GM12878 (cell line): ENCODE measurements at regions not wholly inside any gene's neighbourhood (a gene's known extent, or its start where the extent isn't known, plus 50 kb on each side); places are given as distances from the start of the nearest gene placed in this dataset.

Experiments
- ATAC-seq: fragments of 200-7000 bp; cut with Tn5 transposase; 3 replicates; pipeline ENCODE4 v1.9.1; 2020; ENCODE audit warnings: mild to moderate bottlenecking, moderate library complexity
- BruUV-seq: library from RNA; stranded (reverse); fragments of 400-500 nt; replicated peaks from 2 replicates; lab custom pipeline; 2021; lab: Mats Ljungman, UMichigan
- CTCF ChIA-PET: fragments of 300-600 bp; sonication (Branson Sonifier 250); formaldehyde crosslinking; extraction: SDS; loops from one replicate; lab custom pipeline; 2021; ENCODE audit warnings: inconsistent platforms; lab: Yijun Ruan, JAX
- POLR2A ChIA-PET: fragments of 350-600 bp; formaldehyde crosslinking; extraction: SDS; loops from one replicate; lab custom pipeline; 2021; ENCODE audit warnings: inconsistent platforms; lab: Charles Lee
- RAD21 ChIA-PET: fragments of 300-600 bp; sonication (Branson Sonifier 250); formaldehyde crosslinking; loops from one replicate; lab custom pipeline; 2023; ENCODE audit warnings: antibody characterized with exemption; ENCODE audit not compliant: unreplicated experiment; lab: Charles Lee
- SMC1A ChIA-PET: fragments of 300-600 bp; sonication (Branson Sonifier 250); formaldehyde crosslinking; loops from one replicate; lab custom pipeline; 2023; ENCODE audit not compliant: unreplicated experiment, uncharacterized antibody; lab: Charles Lee
- DNase-seq: peaks from one replicate; pipeline ENCODE4 v3.0.0-alpha.2; 2011; ENCODE audit warnings: low read depth, low spot score
- FAIRE-seq: peaks from 3 replicates; lab custom pipeline; 2011; peaks lifted over from hg19 to GRCh38; lab: Jason Lieb, UNC
- H2AFZ ChIP-seq: 2 replicates; pipeline ENCODE4 v1.6.0; 2011; ENCODE audit warnings: low read depth, low read length, control low read depth; ENCODE audit not compliant: control insufficient read depth
- H3K27ac ChIP-seq: 2 replicates; pipeline ENCODE4 v1.5.1; 2011; ENCODE audit warnings: control low read depth; ENCODE audit not compliant: control insufficient read depth, insufficient read depth
- H3K27me3 ChIP-seq, 2 experiments: replicated peaks in 1 of 2; 2 replicates each; pipeline versions ENCODE4 v1.6.0 to v1.6.1; 2011; ENCODE audit warnings: low read length in 1 of 2; ENCODE audit not compliant: control insufficient read depth in 2 of 2, insufficient read depth in 2 of 2
- H3K36me3 ChIP-seq, 2 experiments: 2 replicates each; pipeline ENCODE4 v1.5.1; 2011; ENCODE audit warnings: low read length in 1 of 2; ENCODE audit not compliant: control insufficient read depth in 2 of 2, insufficient read depth in 2 of 2
- H3K4me1 ChIP-seq: 2 replicates; pipeline ENCODE4 v1.6.1; 2011; ENCODE audit warnings: mild to moderate bottlenecking, low read length, moderate library complexity, mixed read lengths; ENCODE audit not compliant: control insufficient read depth, insufficient read depth
- H3K4me2 ChIP-seq: 2 replicates; pipeline ENCODE4 v1.6.0; 2011; ENCODE audit warnings: control low read depth; ENCODE audit not compliant: control insufficient read depth, insufficient read depth
- H3K4me3 ChIP-seq: fragments of 200-600 bp; sonication (generic); 2 replicates; pipeline ENCODE4 v1.5.1; 2016
- H3K79me2 ChIP-seq: 2 replicates; pipeline ENCODE4 v1.6.0; 2011; ENCODE audit warnings: low read length; ENCODE audit not compliant: control insufficient read depth, insufficient read depth
- H3K9ac ChIP-seq: 2 replicates; pipeline ENCODE4 v1.8.0; 2011; ENCODE audit warnings: low read length, control low read depth, mixed read lengths; ENCODE audit not compliant: control insufficient read depth, insufficient read depth
- H3K9me3 ChIP-seq: replicated peaks from 3 replicates; pipeline ENCODE4 v1.5.1; 2011; ENCODE audit warnings: mild to moderate bottlenecking, low read length; ENCODE audit not compliant: control insufficient read depth, insufficient read depth
- H4K20me1 ChIP-seq: 2 replicates; pipeline ENCODE4 v1.6.0; 2011; ENCODE audit not compliant: control insufficient read depth, insufficient read depth
- BRCA1 ChIP-seq: IDR thresholded peaks from 2 replicates; pipeline ENCODE4 v1.6.1; 2011; ENCODE audit warnings: low read depth, low read length, improper control_type of control experiment
- CHD2 ChIP-seq: IDR thresholded peaks from 2 replicates; pipeline ENCODE4 v1.6.1; 2011; ENCODE audit warnings: low read depth, low read length, improper control_type of control experiment, borderline replicate concordance
- JUND ChIP-seq: IDR thresholded peaks from 2 replicates; pipeline ENCODE4 v1.6.1; 2012; ENCODE audit warnings: low read depth, mild to moderate bottlenecking, low read length, improper control_type of control experiment, moderate library complexity
- LARP7 ChIP-seq: fragments of 450-650 bp; IDR thresholded peaks from 2 replicates; pipeline ENCODE4 v1.6.1; 2017; ENCODE audit warnings: mild to moderate bottlenecking
- RUNX3 ChIP-seq: IDR thresholded peaks from 2 replicates; pipeline ENCODE4 v1.6.1; 2012; ENCODE audit warnings: low read length, inconsistent platforms
- SMARCA5 ChIP-seq: fragments of 450-650 bp; IDR thresholded peaks from 2 replicates; pipeline ENCODE4 v1.6.1; 2017; ENCODE audit warnings: mild to moderate bottlenecking
- SPI1 ChIP-seq: IDR thresholded peaks from 2 replicates; pipeline ENCODE4 v1.6.1; 2011; ENCODE audit warnings: low read depth, mild to moderate bottlenecking, low read length, moderate library complexity, borderline replicate concordance; ENCODE audit not compliant: insufficient read depth
- TCF7 ChIP-seq: IDR thresholded peaks from 2 replicates; pipeline ENCODE4 v1.6.1; 2014; ENCODE audit warnings: antibody characterized with exemption, borderline replicate concordance
- WRNIP1 ChIP-seq: IDR thresholded peaks from 2 replicates; pipeline ENCODE4 v1.6.1; 2011; ENCODE audit warnings: low read depth, low read length, improper control_type of control experiment, borderline replicate concordance
- WGBS: methylation state at CpG from one replicate; pipeline ENCODE4 v1.1.6; 2016; ENCODE audit warnings: low lambda C conversion rate; ENCODE audit not compliant: insufficient replicate concordance, insufficient coverage; ENCODE audit errors: missing lambda C conversion rate; 5-methylcytosine and 5-hydroxymethylcytosine counted together
- in situ Hi-C: fragments of 300-500 bp; cut with MboI; formaldehyde crosslinking; loops from 9 replicates; pipeline ENCODE4 v1.14.3; 2018; ENCODE audit warnings: mixed read lengths
- intact Hi-C: fragments of 100-400 bp; cut with micrococcal nuclease; formaldehyde crosslinking; loops from one replicate; pipeline ENCODE4 v1.14.2; 2022; ENCODE audit not compliant: unreplicated experiment
- TF ChIP-seq, protein P1 (sequence below): fragments of 450-650 bp; conservative IDR thresholded peaks from 2 replicates; pipeline ENCODE4 v1.6.1; 2017; ENCODE audit warnings: mild to moderate bottlenecking, moderate library complexity
- TF ChIP-seq, protein P2 (sequence below): fragments of 450-650 bp; IDR thresholded peaks from 2 replicates; pipeline ENCODE4 v1.6.1; 2017; ENCODE audit warnings: mild to moderate bottlenecking, moderate library complexity
- TF ChIP-seq, protein P3 (sequence below): IDR thresholded peaks from 2 replicates; pipeline ENCODE4 v1.6.1; 2012; ENCODE audit warnings: low read depth, low read length, improper control_type of control experiment
- TF ChIP-seq, protein P4 (sequence below): fragments of 450-650 bp; IDR thresholded peaks from 2 replicates; pipeline ENCODE4 v1.6.1; 2017; ENCODE audit warnings: mild to moderate bottlenecking

DNA sequence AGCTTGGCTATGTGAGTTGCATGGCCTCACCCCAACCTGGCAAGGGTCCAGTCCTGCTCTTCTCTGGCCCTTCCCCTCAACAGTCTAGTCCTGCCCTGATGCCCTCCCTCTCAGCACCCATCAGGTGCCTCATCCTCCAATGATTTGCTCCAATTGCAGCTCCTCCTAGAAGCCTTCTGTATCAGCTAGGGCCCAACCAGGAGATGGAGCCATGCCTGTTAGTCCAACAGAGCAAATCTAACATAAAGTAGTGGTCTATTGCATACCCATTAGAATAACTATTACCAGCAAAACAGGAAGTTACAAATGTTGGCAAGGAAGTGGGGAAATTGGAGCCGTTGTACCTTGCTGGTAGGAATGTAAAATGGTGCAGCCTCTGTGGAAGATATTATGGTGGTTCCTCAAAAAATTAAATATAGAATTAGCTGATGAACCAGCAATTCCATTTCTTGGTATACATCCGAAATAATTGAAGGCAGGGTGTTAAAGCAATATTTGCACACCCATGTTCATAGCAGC is 163.5 kb downstream of the VRK1 start:
- Histone ChIP-seq H3K4me2 (no peak overlapping the region), H2AFZ (no peak overlapping the region), H3K9ac (no peak overlapping the region), H3K4me1 (no peaks in the 10 kb centered on the region), H3K79me2 (no peaks in the 10 kb centered on the region), H3K27me3 (no peaks in the 10 kb centered on the region), H3K4me3 (no peak overlapping the region), H4K20me1 (no peaks in the 10 kb centered on the region), H3K9me3 (no peaks in the 10 kb centered on the region), H3K36me3 (no peaks in the 10 kb centered on the region), H3K27ac (no peak overlapping the region)
- in situ Hi-C loops = no loop called here
- ATAC-seq = no peak
- ChIA-PET CTCF (no interaction called here), POLR2A (no interaction called here), SMC1A (no interaction called here), RAD21 (no interaction called here)
- no peak for FAIRE-seq
- intact Hi-C loops = no loop called here
- DNase-seq = no peak
- TF ChIP-seq LARP7 = no peak
- TF ChIP-seq, protein P1, sequence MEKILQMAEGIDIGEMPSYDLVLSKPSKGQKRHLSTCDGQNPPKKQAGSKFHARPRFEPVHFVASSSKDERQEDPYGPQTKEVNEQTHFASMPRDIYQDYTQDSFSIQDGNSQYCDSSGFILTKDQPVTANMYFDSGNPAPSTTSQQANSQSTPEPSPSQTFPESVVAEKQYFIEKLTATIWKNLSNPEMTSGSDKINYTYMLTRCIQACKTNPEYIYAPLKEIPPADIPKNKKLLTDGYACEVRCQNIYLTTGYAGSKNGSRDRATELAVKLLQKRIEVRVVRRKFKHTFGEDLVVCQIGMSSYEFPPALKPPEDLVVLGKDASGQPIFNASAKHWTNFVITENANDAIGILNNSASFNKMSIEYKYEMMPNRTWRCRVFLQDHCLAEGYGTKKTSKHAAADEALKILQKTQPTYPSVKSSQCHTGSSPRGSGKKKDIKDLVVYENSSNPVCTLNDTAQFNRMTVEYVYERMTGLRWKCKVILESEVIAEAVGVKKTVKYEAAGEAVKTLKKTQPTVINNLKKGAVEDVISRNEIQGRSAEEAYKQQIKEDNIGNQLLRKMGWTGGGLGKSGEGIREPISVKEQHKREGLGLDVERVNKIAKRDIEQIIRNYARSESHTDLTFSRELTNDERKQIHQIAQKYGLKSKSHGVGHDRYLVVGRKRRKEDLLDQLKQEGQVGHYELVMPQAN = no peak
- TF ChIP-seq CHD2 = no peak
- TF ChIP-seq, protein P2, sequence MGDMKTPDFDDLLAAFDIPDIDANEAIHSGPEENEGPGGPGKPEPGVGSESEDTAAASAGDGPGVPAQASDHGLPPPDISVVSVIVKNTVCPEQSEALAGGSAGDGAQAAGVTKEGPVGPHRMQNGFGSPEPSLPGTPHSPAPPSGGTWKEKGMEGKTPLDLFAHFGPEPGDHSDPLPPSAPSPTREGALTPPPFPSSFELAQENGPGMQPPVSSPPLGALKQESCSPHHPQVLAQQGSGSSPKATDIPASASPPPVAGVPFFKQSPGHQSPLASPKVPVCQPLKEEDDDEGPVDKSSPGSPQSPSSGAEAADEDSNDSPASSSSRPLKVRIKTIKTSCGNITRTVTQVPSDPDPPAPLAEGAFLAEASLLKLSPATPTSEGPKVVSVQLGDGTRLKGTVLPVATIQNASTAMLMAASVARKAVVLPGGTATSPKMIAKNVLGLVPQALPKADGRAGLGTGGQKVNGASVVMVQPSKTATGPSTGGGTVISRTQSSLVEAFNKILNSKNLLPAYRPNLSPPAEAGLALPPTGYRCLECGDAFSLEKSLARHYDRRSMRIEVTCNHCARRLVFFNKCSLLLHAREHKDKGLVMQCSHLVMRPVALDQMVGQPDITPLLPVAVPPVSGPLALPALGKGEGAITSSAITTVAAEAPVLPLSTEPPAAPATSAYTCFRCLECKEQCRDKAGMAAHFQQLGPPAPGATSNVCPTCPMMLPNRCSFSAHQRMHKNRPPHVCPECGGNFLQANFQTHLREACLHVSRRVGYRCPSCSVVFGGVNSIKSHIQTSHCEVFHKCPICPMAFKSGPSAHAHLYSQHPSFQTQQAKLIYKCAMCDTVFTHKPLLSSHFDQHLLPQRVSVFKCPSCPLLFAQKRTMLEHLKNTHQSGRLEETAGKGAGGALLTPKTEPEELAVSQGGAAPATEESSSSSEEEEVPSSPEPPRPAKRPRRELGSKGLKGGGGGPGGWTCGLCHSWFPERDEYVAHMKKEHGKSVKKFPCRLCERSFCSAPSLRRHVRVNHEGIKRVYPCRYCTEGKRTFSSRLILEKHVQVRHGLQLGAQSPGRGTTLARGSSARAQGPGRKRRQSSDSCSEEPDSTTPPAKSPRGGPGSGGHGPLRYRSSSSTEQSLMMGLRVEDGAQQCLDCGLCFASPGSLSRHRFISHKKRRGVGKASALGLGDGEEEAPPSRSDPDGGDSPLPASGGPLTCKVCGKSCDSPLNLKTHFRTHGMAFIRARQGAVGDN = no peak
- TF ChIP-seq, protein P3, sequence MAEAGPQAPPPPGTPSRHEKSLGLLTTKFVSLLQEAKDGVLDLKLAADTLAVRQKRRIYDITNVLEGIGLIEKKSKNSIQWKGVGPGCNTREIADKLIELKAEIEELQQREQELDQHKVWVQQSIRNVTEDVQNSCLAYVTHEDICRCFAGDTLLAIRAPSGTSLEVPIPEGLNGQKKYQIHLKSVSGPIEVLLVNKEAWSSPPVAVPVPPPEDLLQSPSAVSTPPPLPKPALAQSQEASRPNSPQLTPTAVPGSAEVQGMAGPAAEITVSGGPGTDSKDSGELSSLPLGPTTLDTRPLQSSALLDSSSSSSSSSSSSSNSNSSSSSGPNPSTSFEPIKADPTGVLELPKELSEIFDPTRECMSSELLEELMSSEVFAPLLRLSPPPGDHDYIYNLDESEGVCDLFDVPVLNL = no peak
- no peak for TF ChIP-seq SMARCA5
- no peak for TF ChIP-seq WRNIP1
- TF ChIP-seq SPI1 = no peak
- TF ChIP-seq, protein P4, sequence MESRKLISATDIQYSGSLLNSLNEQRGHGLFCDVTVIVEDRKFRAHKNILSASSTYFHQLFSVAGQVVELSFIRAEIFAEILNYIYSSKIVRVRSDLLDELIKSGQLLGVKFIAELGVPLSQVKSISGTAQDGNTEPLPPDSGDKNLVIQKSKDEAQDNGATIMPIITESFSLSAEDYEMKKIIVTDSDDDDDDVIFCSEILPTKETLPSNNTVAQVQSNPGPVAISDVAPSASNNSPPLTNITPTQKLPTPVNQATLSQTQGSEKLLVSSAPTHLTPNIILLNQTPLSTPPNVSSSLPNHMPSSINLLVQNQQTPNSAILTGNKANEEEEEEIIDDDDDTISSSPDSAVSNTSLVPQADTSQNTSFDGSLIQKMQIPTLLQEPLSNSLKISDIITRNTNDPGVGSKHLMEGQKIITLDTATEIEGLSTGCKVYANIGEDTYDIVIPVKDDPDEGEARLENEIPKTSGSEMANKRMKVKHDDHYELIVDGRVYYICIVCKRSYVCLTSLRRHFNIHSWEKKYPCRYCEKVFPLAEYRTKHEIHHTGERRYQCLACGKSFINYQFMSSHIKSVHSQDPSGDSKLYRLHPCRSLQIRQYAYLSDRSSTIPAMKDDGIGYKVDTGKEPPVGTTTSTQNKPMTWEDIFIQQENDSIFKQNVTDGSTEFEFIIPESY = no peak
- no peak for TF ChIP-seq TCF7
- no peak for TF ChIP-seq BRCA1
- no peak for TF ChIP-seq RUNX3
- TF ChIP-seq JUND = no peak
- 30% methylated on average over 2 of the region's 2 CpGs for WGBS
- BruUV-seq = no TSS peak
